ENCODE measurements at regions not wholly inside any gene's neighbourhood (a gene's known extent, or its start where the extent isn't known, plus 50 kb on each side); places are given as distances from the start of the nearest gene placed in this dataset.

GRCh38 chr21:14870853-14871149 is 194.0 kb downstream of the NRIP1 start:
- Histone ChIP-seq H3K9ac (no peak overlapping the region), H3K4me2 (no peak overlapping the region), H3K27me3 (ENCODE audit: insufficient read depth, low read depth) (no peaks in the 10 kb centered on the region), H3K36me3 (ENCODE audit: insufficient read depth) (no peaks in the 10 kb centered on the region), H3K4me3 (IDR thresholded peaks at IDR 0.05; ENCODE audit: insufficient read depth, low read depth, low read length) (no peak overlapping the region), H2AFZ (ENCODE audit: low read depth) (no peak overlapping the region), H4K20me1 (ENCODE audit: insufficient read depth) (no peaks in the 10 kb centered on the region), H3K27ac (no peak overlapping the region), H3K4me1 (ENCODE audit: low read depth, poor library complexity, severe bottlenecking) (no peaks in the 10 kb centered on the region), H3K79me2 (ENCODE audit: insufficient read depth, low read depth) (no peaks in the 10 kb centered on the region)
- TF ChIP-seq, protein P1, sequence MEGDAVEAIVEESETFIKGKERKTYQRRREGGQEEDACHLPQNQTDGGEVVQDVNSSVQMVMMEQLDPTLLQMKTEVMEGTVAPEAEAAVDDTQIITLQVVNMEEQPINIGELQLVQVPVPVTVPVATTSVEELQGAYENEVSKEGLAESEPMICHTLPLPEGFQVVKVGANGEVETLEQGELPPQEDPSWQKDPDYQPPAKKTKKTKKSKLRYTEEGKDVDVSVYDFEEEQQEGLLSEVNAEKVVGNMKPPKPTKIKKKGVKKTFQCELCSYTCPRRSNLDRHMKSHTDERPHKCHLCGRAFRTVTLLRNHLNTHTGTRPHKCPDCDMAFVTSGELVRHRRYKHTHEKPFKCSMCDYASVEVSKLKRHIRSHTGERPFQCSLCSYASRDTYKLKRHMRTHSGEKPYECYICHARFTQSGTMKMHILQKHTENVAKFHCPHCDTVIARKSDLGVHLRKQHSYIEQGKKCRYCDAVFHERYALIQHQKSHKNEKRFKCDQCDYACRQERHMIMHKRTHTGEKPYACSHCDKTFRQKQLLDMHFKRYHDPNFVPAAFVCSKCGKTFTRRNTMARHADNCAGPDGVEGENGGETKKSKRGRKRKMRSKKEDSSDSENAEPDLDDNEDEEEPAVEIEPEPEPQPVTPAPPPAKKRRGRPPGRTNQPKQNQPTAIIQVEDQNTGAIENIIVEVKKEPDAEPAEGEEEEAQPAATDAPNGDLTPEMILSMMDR (conservative IDR thresholded peaks at IDR 0.05; ENCODE audit: low read depth, low read length) = no peak

DNA sequence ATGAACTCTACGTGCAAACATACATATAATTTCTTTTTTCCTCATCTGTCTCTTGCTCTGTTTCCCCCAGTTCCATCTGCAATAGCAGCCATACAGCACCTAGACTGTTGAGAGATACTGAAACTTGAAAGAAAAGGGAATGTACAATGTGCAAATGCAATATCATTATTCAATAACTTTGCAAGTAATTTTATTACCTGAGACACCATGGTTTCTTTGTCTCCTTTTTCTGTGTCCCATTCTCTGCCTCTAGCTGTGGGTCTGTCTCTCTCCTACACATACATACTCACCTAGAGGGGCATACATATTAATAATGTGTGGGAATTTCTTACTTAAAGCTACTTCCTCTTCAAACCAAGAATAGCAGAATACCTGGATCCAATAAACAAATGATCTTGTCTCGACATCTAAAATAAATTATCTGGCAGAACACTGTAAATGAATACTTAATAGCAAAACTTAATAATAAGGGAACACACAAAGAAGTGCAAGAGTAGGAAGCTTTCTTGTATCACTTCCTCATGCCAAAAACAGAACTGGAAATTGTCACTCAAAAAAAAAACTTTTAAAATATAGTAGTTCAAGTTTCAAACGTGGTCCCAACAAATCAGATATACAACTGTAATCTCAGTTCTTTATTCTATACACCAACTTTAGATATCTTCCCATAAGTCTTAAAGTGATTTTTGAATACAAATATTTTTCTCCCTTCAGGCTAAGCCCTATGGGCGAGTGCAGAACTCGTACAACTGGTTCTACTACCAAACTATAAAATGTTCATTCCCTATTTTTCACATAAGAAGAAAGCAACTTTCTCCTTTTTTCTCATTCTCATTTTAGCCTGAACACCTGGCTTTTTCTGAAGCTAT is 194.6 kb downstream of the NRIP1 start:
- Histone ChIP-seq H3K27ac (no peak overlapping the region), H3K27me3 (ENCODE audit: insufficient read depth, low read depth) (no peaks in the 10 kb centered on the region), H3K36me3 (ENCODE audit: insufficient read depth) (no peaks in the 10 kb centered on the region), H2AFZ (ENCODE audit: low read depth) (no peak overlapping the region), H3K79me2 (ENCODE audit: insufficient read depth, low read depth) (no peaks in the 10 kb centered on the region), H4K20me1 (ENCODE audit: insufficient read depth) (no peaks in the 10 kb centered on the region), H3K4me3 (IDR thresholded peaks at IDR 0.05; ENCODE audit: insufficient read depth, low read depth, low read length) (no peak overlapping the region), H3K4me2 (no peak overlapping the region), H3K9ac (no peak overlapping the region), H3K4me1 (ENCODE audit: low read depth, poor library complexity, severe bottlenecking) (no peaks in the 10 kb centered on the region)
- TF ChIP-seq, protein P1 (conservative IDR thresholded peaks at IDR 0.05; ENCODE audit: low read depth, low read length) = no peak

DNA sequence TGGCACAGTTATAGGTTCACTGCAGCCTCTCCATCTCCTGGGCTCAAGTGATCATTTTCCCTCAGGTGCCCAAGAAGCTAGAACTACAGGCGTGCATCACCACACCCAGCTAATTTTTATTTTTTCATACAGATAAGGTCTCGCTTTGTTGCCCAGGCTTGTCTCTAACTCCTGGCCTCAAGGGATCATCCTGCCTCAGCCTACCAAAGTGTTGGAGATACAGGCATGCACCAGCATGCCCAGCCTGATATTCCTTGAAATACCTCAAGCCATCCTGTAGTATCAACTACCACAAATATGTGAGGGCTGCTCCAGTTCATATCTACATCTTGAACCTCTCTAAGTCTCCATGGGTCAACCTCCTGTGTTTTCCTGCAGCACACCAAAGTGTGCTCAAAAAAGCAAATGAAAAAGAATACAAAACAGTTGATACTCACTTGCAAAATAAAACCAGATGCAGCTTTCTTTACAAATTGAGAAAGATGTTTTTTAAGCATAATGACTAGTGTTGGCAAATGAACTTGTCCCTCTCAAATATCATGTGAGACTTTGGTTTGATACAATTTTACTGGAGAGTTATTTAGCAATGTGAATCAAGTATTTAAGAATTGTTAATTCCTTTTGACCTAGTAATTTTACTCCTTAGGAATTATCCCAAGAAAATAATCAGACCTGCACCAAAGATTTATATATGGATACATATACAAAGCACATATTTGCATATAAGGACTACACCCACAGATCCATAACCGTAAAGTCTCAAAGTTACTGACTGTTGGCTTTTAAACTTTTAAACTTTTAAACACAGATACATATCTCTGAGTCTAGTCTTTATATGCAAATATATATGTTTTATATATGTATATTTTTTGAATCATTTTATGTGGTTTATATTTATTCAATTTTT is 197.7 kb downstream of the NRIP1 start:
- Histone ChIP-seq H2AFZ (ENCODE audit: low read depth) (no peak overlapping the region), H3K4me1 (ENCODE audit: low read depth, poor library complexity, severe bottlenecking) (no peaks in the 10 kb centered on the region), H4K20me1 (ENCODE audit: insufficient read depth) (no peaks in the 10 kb centered on the region), H3K79me2 (ENCODE audit: insufficient read depth, low read depth) (no peaks in the 10 kb centered on the region), H3K4me3 (IDR thresholded peaks at IDR 0.05; ENCODE audit: insufficient read depth, low read depth, low read length) (no peak overlapping the region), H3K9ac (no peak overlapping the region), H3K36me3 (ENCODE audit: insufficient read depth) (no peaks in the 10 kb centered on the region), H3K27me3 (ENCODE audit: insufficient read depth, low read depth) (no peaks in the 10 kb centered on the region), H3K27ac (no peak overlapping the region), H3K4me2 (no peak overlapping the region)
- TF ChIP-seq, protein P1 (conservative IDR thresholded peaks at IDR 0.05; ENCODE audit: low read depth, low read length) = no peak

- Histone ChIP-seq H3K4me1 (ENCODE audit: low read depth, poor library complexity, severe bottlenecking) (no peaks in the 10 kb centered on the region), H4K20me1 (ENCODE audit: insufficient read depth) (no peaks in the 10 kb centered on the region), H2AFZ (ENCODE audit: low read depth) (no peak overlapping the region), H3K36me3 (ENCODE audit: insufficient read depth) (no peaks in the 10 kb centered on the region), H3K79me2 (ENCODE audit: insufficient read depth, low read depth) (no peaks in the 10 kb centered on the region), H3K27me3 (ENCODE audit: insufficient read depth, low read depth) (no peaks in the 10 kb centered on the region), H3K9ac (no peak overlapping the region), H3K4me3 (IDR thresholded peaks at IDR 0.05; ENCODE audit: insufficient read depth, low read depth, low read length) (no peak overlapping the region), H3K4me2 (no peak overlapping the region), H3K27ac (no peak overlapping the region)
- TF ChIP-seq, protein P1 (conservative IDR thresholded peaks at IDR 0.05; ENCODE audit: low read depth, low read length) = peak; percentile 42
Measured at GRCh38 chr21:14864211-14865021, 200.4 kb downstream of the NRIP1 start.
